IMR-90 (cell line): ENCODE measurements at regions not wholly inside any gene's neighbourhood (a gene's known extent, or its start where the extent isn't known, plus 50 kb on each side); places are given as distances from the start of the nearest gene placed in this dataset.

Source experiments
- BHLHE40 ChIP-seq: fragments of 150-350 bp; IDR thresholded peaks from 2 replicates; pipeline ENCODE4 v1.6.1; 2016; ENCODE audit warnings: mild to moderate bottlenecking, low read depth, low read length
- CEBPB ChIP-seq: IDR thresholded peaks from 2 replicates; pipeline ENCODE4 v1.6.1; 2012; ENCODE audit warnings: low read depth, low read length, improper control_type of control experiment
- FOS ChIP-seq: fragments of 150-350 bp; IDR thresholded peaks from 2 replicates; pipeline ENCODE4 v1.6.1; 2016; ENCODE audit warnings: low read depth, low read length
- MAFK ChIP-seq: IDR thresholded peaks from 2 replicates; pipeline ENCODE4 v1.6.1; 2012; ENCODE audit warnings: low read depth, low read length, improper control_type of control experiment
- MAZ ChIP-seq: IDR thresholded peaks from 2 replicates; pipeline ENCODE4 v1.6.1; 2012; ENCODE audit warnings: low read depth, mild to moderate bottlenecking, low read length, improper control_type of control experiment, moderate library complexity, borderline replicate concordance
- NFE2L2 ChIP-seq: fragments of 150-350 bp; IDR thresholded peaks from 2 replicates; pipeline ENCODE4 v1.6.1; 2016; ENCODE audit warnings: low read depth, mild to moderate bottlenecking, low read length
- POLR2A ChIP-seq: IDR thresholded peaks from 2 replicates; pipeline ENCODE4 v1.6.1; 2012; ENCODE audit warnings: mild to moderate bottlenecking, low read depth, low read length
- RAD21 ChIP-seq: IDR thresholded peaks from 2 replicates; pipeline ENCODE4 v1.6.1; 2012; ENCODE audit warnings: low read length, improper control_type of control experiment
- SMC3 ChIP-seq: fragments of 150-350 bp; IDR thresholded peaks from 2 replicates; pipeline ENCODE4 v1.6.1; 2016; ENCODE audit warnings: low read depth, mild to moderate bottlenecking, antibody characterized with exemption, low read length, moderate library complexity
- TF ChIP-seq, protein P1 (sequence below): conservative IDR thresholded peaks from 2 replicates; pipeline ENCODE4 v1.5.1; 2012; ENCODE audit warnings: mild to moderate bottlenecking, low read depth, low read length, improper control_type of control experiment
- TF ChIP-seq, protein P2 (sequence below): fragments of 150-350 bp; IDR thresholded peaks from 2 replicates; pipeline ENCODE4 v1.6.1; 2016; ENCODE audit warnings: low read depth, mild to moderate bottlenecking, low read length, moderate library complexity, borderline replicate concordance
- TF ChIP-seq, protein P3 (sequence below): fragments of 150-350 bp; IDR thresholded peaks from 2 replicates; pipeline ENCODE4 v1.6.1; 2017; ENCODE audit warnings: mild to moderate bottlenecking, antibody characterized with exemption, low read length, low read depth

DNA sequence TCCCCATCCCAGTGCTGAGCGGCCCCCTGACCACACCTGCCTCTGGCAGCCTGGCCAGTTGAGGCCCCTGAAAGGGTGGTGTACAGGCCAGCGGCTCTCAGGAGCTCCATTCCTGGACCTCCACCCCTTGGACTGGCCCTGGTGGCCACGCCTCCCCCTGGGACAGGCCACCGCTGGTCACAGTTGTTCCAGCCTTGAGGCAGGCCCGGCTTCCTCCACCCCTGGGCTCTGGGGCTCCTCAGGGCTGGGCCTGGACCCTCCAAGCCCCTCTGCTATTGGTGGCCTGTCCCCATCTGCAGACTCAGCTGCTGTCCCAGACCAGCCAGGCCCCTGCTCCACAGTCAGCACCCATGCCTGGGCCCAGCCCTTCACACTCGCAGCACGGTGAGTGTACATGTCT lies 93.2 kb upstream of the NKX1-1 start:
- TF ChIP-seq, protein P1, sequence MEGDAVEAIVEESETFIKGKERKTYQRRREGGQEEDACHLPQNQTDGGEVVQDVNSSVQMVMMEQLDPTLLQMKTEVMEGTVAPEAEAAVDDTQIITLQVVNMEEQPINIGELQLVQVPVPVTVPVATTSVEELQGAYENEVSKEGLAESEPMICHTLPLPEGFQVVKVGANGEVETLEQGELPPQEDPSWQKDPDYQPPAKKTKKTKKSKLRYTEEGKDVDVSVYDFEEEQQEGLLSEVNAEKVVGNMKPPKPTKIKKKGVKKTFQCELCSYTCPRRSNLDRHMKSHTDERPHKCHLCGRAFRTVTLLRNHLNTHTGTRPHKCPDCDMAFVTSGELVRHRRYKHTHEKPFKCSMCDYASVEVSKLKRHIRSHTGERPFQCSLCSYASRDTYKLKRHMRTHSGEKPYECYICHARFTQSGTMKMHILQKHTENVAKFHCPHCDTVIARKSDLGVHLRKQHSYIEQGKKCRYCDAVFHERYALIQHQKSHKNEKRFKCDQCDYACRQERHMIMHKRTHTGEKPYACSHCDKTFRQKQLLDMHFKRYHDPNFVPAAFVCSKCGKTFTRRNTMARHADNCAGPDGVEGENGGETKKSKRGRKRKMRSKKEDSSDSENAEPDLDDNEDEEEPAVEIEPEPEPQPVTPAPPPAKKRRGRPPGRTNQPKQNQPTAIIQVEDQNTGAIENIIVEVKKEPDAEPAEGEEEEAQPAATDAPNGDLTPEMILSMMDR: no peak
- TF ChIP-seq FOS (no peak), CEBPB (no peak), SMC3 (no peak), MAZ (no peak), POLR2A (no peak), MAFK (no peak), BHLHE40 (no peak), RAD21 (no peak), NFE2L2 (no peak)
- TF ChIP-seq, protein P2, sequence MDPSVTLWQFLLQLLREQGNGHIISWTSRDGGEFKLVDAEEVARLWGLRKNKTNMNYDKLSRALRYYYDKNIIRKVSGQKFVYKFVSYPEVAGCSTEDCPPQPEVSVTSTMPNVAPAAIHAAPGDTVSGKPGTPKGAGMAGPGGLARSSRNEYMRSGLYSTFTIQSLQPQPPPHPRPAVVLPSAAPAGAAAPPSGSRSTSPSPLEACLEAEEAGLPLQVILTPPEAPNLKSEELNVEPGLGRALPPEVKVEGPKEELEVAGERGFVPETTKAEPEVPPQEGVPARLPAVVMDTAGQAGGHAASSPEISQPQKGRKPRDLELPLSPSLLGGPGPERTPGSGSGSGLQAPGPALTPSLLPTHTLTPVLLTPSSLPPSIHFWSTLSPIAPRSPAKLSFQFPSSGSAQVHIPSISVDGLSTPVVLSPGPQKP: no peak
- TF ChIP-seq, protein P3, sequence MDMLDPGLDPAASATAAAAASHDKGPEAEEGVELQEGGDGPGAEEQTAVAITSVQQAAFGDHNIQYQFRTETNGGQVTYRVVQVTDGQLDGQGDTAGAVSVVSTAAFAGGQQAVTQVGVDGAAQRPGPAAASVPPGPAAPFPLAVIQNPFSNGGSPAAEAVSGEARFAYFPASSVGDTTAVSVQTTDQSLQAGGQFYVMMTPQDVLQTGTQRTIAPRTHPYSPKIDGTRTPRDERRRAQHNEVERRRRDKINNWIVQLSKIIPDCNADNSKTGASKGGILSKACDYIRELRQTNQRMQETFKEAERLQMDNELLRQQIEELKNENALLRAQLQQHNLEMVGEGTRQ: no peak
